KG1 (cell line): ENCODE measurements at regions not wholly inside any gene's neighbourhood (a gene's known extent, or its start where the extent isn't known, plus 50 kb on each side); places are given as distances from the start of the nearest gene placed in this dataset.

Experiments used
- DNase-seq: peaks from one replicate; lab custom pipeline; 2025; lab: John Stamatoyannopoulos, UW

DNA sequence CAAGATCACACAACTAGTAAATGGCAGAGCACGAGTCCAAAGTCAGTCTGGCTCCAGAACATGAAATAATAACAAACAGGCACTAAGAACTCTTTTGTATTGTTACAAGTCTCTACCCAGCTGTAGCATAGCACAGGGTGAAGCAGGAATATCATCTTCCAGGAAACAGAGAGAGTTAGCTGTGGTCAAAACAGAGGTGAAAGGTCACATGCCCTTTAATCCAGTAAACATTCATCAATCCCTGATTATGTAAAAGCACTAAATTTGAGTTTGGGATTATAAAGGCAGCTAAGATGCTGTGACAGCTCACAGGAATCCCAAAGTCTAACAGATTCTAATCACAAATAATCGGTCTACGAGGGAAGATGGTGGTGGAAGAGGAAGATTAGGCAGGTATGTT, 133.0 kb upstream of the ASTN2 start:
- DNase-seq = no peak

DNA sequence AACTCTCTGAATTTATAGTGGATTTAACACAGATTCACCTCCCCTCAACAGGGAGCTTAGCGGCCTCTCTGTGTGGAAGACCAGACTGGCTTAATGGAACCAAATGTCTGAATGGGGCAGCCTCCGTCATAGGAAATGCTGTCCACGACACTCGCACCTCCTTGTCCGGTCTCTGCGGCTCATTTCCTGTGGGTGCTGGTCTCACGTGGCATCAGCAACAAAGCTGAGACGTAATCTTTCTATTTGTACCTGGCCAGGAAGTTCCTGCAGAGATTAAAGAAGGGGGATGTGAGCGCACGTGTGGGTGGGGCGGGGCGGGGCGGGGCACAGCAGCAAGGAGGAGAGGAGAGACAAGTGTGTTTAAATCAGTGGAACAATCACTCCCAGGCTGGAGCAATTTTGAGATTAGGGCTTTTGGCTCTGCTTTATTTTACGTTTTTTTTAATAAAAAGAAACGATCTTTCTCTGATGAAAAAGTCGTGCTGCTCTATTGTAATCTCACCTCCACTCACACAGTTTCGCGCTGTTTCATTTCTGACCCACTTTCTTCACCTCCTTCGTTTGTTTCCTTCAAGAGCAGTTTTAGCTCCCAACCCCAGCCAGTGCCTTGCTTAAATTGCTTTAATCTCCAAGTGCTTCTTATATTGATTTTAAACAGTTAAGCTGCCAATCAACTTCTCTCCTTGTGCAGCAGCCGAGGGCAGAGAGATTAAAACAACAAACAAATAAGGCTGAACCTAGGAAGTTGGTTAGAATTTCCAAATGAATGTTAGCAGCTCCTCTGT, 132.2 kb upstream of the ASTN2 start:
- DNase-seq = no peak

DNA sequence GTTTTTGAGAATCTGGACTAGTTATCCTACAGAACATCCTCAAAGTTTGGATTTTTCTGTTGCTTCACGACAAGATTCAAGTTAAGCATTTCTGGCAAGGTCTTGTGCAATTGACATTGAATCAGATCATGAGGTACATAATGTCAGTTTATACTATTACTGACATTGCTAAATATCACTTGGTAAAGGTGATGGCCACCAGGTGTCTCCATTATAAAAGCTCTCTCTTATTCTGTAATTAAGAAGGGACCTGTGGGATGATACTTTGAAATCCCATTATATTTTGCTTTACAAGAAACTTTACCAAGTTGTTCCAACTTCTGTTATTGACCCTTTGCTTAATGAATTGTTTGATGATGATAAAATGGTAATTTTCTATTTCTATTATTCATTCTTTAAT, 131.0 kb upstream of the ASTN2 start:
- DNase-seq = no peak

DNA sequence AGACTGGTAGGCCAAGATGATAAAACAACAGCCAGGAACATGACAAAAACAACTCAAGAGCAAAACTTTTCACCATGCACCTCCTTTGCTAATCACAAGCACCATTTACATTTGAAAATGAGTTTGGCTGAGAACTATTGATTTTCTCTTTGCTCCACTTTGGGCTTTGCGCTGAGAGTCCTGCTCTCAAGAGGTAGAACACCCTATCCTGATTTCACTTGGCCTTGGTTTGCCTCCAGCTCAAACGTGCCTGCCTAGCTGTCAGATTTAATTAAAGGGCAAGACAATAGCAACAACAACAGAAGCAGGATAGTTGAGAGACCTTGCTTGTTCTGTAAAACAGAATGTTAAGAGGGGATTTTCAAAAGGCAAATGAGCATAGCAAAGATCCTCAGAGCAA, 128.2 kb upstream of the ASTN2 start:
- no peak for DNase-seq

DNA sequence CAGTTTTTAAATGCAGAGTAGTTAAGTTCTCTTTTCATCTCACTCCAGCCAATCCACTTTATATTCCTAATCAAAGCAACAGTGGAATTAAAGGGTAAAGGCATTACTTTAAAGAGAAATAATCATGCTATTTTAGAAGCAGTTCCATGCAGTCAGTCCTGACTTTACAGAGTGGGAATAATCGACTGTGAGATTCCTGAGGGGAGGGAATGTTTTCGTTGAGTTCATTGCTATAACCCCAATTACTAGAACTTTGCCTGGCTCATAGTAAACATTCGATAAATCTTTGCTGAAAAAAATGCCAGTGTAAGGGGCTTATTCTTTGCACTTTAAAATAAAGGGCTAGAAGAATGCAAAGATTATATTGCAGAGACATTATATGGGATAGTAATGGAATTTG, 127.2 kb upstream of the ASTN2 start:
- DNase-seq = no peak

DNA sequence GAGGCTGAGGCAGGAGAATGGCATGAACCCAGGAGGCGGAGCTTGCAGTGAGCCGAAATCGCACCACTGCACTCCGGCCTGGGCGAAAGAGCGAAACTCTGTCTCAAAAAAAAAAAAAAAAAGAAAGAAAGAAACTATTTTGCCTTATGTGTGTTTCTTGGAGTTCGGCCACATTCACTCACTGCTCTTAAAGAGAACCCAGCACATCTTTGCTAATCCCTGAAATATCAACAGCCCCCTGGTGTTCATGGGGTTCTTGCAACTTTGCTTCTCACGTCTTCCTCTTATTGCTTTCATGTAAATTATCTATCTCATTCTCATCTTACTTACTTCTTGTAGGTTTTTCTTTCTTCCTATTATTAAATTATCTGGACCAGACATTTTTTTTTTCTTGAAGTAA, 126.3 kb upstream of the ASTN2 start:
- DNase-seq = no peak

DNA sequence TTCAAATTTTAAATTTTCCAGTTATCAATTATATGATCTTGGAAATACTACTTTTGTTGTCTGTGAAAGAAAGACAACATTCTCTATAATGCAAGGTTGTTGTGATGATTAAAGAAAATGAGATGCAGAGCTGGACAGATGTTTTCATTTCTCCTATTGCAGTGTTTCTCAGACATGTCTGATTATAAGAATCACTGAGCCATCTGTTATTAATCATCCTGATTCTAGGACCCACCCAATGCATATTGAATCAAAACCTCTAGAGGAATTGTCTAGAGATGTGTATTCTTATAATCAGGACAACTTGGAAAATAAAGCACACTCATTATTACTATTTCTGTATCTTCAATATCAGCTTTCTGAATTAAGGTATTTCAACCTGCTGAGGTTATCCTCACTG, 121.1 kb upstream of the ASTN2 start:
- DNase-seq = no peak

DNA sequence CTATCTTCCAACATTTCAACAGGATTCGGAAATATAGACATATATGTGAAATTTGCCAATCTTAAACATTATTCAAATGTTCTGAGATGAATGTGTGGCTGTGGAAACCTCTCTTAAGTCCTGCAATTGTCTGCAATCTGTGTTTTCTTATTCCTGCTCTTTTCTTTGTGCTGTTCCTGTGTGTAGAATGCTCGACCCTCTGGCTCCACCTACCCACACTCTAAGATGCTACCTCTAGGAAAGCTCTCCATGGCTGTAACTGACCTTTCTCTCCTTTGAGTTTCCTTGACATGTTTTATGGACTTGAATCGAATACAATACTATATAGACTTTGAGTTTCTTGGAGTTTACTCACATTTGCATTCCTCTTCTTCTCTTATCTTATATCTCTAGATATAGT, 120.6 kb upstream of the ASTN2 start:
- DNase-seq = no peak

DNA sequence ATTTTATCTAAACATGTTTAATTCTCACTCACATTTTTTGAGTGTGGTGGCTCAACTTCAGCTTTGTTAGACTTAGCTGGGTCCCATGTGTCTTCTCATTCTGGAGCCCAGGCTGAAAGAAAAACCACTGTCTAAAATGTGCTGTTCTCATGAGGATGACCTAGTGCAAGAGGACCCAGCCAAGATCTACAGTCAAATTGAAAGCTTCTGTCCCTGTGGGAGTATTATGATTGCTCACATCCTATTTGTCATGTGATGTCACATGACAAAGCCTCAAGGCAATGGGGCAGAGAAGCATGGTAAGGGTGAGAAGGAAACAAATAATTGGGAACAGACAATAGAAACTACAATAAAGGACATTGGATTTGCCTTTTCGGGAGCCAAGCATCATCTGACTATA, 113.4 kb upstream of the ASTN2 start:
- DNase-seq = no peak

DNA sequence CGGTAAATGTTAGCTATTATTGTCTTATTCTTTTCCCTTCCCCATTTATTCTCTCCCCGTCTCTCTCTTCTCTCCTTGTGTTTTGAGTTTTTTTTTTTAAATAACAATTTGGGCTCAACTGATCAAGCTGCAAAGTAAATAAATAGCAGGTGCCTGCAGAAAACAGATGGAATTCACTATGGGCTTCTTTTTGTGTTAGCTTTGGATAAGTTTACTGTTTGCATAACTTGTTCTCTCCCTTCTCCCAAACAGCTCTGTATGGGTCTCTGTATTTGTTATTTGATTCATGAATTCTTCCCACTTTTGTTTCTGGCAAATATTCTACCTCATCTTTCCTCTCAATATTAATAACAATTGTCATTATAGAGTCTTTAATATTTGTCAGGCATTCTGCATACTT, 111.8 kb upstream of the ASTN2 start:
- DNase-seq = no peak

DNA sequence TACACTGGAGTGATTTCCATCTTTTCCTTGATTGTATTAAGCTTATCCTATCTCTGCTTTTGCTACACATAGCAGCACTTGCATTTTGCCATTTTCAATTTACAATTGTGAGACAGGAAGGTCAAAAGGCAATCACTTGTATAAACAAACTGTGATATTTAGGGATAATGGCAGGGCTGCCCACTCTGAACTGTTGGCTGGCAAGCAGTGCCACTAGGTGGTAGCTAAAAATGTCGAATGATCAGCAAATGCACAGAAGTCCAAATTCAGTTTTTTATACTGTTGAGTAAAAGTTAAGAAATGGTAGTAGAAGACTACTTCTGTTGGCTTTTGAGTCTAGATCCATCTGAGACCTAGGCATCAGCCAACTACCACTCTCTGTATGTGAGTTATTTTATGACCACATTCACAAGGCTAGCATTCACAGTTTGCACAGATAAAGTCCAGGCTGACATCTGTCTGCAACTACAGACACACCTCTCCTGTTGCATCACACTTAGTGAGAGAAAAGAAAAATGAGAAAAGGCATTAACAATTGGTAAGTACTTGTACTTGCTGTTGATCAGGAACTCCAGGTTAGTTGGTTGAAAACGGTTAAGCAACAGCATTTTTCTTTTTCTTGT, 108.8 kb upstream of the ASTN2 start:
- no peak for DNase-seq

DNA sequence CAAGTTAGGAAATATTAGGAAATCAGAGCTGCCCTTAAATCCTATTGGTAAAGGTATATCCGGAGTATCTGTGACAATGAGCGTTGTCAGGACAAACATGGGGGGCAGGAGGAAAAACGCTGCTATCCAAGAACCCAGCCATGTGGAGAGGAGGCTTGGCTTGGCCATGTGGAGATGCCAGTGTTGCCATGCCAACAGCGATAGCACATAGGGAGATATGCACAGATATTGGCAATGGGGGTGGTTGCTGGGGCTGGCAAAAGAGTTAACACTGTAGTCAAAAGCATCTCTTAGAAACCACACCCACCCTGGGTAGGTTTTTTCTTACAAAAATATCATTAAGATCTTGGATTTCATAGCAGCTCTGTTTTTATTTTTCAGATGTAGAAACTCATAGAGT, 106.4 kb upstream of the ASTN2 start:
- no peak for DNase-seq

DNA sequence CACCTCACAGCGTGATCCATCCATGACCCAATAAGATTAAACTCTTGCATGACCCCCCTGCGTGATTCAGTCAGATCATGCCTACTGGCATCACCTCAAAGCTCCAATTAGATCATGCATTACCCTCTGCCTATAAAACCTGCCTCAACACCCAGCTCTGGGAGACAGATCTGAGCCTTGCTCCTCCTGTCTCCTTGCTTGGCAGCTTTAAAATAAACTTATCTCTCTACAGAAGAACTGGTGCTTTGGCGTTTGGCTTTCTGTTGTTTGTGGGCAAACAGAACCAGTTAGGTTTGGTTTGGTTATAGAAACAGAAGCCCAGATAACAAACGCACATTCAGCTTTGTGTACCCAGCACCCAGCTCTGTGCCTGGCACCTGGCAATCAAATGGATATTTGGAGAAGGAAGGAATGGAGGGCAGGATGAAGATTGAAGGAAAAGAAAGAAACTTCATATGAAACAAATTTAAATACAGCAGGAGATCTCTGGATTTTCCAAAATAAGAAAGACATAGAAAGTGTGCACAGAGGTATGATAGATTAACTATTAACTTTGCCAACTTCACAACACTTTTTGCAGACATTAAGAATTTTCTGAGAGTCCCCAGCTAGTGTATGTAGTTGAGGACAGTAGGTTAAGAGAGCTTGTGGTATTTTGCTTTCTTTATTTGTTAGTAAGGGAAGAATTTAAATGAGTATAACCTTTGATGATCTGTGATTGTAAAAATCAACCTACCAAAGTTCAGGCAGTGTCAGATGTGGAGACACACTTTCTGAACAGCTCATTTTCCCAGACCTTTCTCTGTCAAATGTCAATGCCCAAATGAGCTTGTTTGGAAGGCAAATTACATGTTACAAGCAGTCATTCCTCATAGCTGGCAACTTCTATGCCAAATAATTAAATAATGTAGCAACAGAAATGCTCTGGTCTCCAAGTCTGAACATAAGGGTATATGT, 102.1 kb upstream of the ASTN2 start:
- no peak for DNase-seq

DNA sequence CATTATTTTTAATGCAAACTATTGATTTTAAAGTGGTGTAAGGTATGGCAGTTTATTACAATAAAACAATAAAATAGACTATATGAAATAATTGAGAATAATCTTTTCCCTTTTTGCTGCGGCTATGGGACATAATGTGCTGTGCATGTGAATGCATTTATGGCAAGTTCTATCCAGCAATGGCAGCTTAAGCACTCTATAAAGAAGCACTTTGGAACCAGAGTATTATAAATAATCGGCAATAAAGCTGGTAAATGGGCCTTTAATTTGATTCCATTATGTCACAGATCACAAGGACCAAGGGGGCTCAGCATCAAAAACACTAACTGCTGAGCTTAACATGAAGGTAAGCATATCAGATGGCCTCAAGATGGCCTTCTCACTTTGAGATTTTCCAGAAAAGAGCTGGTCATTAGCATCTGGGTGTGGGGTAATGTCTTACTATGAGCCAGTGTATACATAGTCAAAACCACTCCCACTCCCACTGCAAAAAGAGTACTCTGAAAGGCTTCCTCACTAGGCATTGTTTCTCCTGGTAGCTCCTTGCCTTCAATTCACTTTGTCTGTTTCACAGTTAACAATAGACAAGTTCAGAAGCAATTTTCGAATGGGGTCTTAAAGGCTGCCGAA, 97.1 kb upstream of the ASTN2 start:
- no peak for DNase-seq

DNA sequence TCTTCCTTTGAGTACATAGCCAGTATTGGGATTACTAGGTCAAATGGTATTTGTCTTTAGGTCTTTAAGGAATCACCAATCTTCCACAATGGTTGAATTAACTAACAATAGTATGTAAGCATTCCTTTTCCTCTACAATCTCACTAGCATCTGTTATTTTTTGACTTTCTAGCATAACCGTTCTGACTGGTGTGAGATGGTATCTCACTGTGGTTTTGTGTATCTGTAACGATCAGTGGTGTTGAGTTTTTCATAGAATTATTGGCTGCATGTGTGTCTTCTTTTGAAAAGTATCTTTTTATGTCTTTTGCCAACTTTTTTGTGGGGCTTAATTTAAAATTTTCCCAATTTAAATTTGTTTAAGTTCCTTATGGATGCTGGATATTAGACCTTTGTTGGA, 81.5 kb upstream of the ASTN2 start:
- no peak for DNase-seq

DNA sequence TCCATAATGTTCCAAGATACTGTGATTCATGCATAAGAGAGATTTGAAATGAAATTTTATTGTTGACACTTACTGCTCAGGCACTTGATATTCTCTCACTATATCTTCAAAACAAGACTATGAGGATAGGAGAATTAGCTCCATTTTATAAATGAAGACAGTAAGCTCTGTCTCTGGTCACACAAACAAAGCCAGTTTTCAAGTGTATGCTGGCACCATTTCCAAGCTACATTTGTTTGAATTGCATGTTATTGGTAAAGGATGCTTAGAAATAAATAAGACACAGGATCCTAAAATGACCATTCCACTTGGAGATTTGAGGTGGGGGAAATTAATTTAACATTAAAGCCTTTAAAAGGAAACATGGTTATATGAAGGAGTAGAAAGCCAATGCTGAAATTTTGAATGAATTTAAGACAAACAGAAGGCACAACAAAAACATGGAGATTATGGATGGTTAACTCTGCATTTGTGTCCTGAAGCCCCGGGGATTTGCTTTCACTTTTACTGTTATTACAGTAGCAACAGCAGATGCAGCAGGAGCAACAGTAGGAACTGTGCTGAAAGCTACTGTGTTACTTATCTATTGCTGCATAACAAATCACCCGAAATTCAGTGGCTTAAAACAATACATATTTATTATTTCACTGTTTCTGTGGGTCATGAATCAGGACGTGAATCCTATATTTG, 79.7 kb upstream of the ASTN2 start:
- DNase-seq = no peak

DNA sequence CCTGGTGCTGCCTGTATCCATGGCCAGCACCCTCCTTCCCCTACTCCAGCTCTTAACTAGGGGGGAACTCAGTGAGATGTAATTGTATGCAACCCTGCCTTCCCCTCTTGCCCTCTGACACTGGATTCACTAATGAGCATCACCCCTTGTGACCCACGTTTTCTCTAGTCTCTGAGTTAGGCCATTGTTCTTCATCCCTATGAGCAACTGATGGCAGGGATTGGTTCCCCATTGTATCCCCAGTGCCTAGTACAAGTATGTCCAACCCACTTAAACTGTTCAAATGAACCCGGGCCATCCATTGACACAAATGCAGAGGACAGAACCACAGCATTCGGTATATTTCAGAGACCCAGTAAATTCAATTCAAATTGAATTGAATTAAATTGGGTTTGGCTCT, 77.6 kb upstream of the ASTN2 start:
- DNase-seq = no peak

DNA sequence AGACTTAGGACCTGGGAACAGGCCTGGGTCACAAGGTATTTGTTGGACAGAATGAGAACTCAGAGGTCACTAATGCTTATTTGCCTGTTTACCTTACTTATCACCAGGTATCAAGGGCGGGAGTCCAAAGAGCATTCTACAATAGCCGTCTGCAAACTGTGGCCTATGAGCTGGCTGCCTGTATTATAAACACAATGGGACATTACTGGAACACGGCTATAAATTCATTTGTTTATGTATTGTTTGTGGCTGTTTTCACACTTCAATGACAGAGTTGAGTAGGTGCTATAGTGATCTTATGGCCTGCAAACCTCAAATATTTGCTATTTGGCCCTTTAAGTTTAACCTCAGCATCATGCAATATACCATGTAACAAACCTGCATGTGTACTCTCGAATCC, 76.6 kb upstream of the ASTN2 start:
- DNase-seq = no peak

DNA sequence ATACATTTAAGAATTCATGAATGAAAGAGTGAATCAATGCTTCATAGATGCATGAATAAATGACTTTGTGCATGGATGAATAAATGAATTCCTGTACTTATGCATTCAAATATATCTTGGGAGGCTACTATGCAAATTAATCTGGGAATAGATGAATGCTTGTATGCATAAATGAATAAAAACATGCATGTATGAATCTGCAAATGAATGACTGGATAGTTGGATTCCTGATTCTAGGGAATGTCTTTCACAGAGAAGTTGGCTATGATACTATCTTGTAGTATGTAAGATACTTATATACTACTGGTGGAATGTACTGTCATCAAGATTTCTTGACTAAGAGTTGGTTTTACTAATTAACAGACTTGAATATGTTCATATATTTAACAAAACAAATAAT, 75.3 kb upstream of the ASTN2 start:
- DNase-seq = no peak

DNA sequence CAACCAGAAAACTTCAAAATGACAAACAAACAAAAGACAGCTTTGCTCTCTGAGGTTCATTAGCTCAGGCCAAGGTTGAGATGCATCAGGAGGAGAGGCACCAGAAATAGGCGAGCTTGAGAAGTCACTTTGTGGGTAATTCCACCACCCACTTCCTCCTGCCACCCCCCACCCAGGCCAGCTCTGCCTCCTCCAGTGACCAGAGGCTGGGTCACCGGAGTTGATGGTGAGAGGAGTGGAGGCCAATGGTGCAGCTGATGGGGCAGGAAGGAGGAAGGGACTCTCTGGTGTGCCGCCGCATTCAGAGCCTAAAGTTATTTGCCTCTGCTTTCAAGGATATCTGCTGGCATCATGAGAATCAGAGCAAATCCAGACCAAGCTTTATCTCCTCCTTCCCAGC, 73.8 kb upstream of the ASTN2 start:
- DNase-seq = no peak

DNA sequence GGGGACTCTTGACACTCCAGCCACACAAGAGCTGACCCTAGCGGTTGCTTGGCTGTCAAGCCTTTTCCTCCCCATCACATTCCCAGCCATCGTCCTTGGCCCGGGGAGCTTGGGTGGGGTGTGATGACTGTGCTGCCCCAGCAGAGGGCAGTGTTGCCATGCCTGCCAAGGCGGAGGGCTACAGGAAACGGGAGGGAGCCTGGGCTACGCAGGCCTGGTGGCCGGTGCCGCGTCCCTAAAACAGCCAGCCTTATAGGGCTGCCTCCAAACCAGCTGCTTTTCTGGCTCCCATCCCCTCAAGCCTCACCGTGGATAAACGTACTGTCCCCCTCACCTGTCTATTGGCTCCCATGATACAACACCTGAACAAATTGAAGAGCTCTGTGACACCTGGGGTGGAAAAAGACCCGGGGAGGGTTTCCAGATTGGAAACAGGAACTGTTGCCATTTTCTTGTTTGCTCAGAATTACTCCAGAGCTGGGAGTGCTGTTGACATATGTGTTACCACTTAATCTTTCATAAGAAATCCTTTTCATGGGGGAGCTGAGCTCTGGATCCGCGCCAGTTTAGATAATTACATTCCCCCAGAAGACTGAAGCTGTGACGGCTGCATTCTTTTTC, 72.8 kb upstream of the ASTN2 start:
- no peak for DNase-seq
